HG02588 (cell line): ENCODE measurements at regions not wholly inside any gene's neighbourhood (a gene's known extent, or its start where the extent isn't known, plus 50 kb on each side); places are given as distances from the start of the nearest gene placed in this dataset.
A peak's percentile ranks its signal among the peaks of the same experiment; 100 is the strongest.

Experiments
- ATAC-seq: cut with Tn5 transposase; IDR thresholded peaks from one replicate; pipeline ENCODE4 v1.9.1; 2021; ENCODE audit warnings: mild to moderate bottlenecking, moderate library complexity; ENCODE audit not compliant: unreplicated experiment

GRCh38 chr7:32273297-32273696 is 203.1 kb upstream of the PDE1C start:
- peak; percentile 48 for ATAC-seq

GRCh38 chr7:32266932-32267475 is 196.8 kb upstream of the PDE1C start:
- no peak for ATAC-seq

- ATAC-seq, result no peak
Observed at GRCh38 chr7:32264702-32265284, 194.6 kb upstream of the PDE1C start.

- no peak for ATAC-seq
Observed at GRCh38 chr7:32263611-32264010, 193.4 kb upstream of the PDE1C start.

GRCh38 chr7:32262315-32262714 is 192.1 kb upstream of the PDE1C start:
- no peak for ATAC-seq

GRCh38 chr7:32259931-32260596 is 189.9 kb upstream of the PDE1C start:
- ATAC-seq, result peak; percentile 93

GRCh38 chr7:32258265-32258664 is 188.1 kb upstream of the PDE1C start:
- no peak for ATAC-seq

- ATAC-seq, result no peak
Observed at GRCh38 chr7:32257621-32258020, 187.4 kb upstream of the PDE1C start.

- ATAC-seq, result no peak
Observed at GRCh38 chr7:32256811-32257210, 186.6 kb upstream of the PDE1C start.

- ATAC-seq, result no peak
Observed at GRCh38 chr7:32256376-32256775, 186.2 kb upstream of the PDE1C start.

- ATAC-seq, result peak; percentile 43
Observed at GRCh38 chr7:32255036-32255435, 184.8 kb upstream of the PDE1C start.

GRCh38 chr7:32253299-32253698 is 183.1 kb upstream of the PDE1C start:
- ATAC-seq, result no peak

- no peak for ATAC-seq
Observed at GRCh38 chr7:32251659-32252058, 181.5 kb upstream of the PDE1C start.

GRCh38 chr7:32250471-32251260 is 180.5 kb upstream of the PDE1C start:
- no peak for ATAC-seq

- ATAC-seq, result no peak
Observed at GRCh38 chr7:32250003-32250402, 179.8 kb upstream of the PDE1C start.

- no peak for ATAC-seq
Observed at GRCh38 chr7:32248522-32248921, 178.3 kb upstream of the PDE1C start.

- no peak for ATAC-seq
Observed at GRCh38 chr7:32244806-32245345, 174.7 kb upstream of the PDE1C start.

- no peak for ATAC-seq
Observed at GRCh38 chr7:32243687-32244290, 173.6 kb upstream of the PDE1C start.

- ATAC-seq, result no peak
Observed at GRCh38 chr7:32242436-32242835, 172.2 kb upstream of the PDE1C start.

- no peak for ATAC-seq
Observed at GRCh38 chr7:32241636-32242035, 171.4 kb upstream of the PDE1C start.

- ATAC-seq, result no peak
Observed at GRCh38 chr7:32239764-32240163, 169.6 kb upstream of the PDE1C start.
